ENCODE measurements at regions not wholly inside any gene's neighbourhood (a gene's known extent, or its start where the extent isn't known, plus 50 kb on each side); places are given as distances from the start of the nearest gene placed in this dataset.

GRCh38 chr7:116394106-116394505, 105.4 kb upstream of the CAV2 start:
- Histone ChIP-seq H3K4ac (ENCODE audit: low read depth, low read length) (no peak overlapping the region), H2BK15ac (ENCODE audit: low read depth, low read length) (no peak overlapping the region)
- no CpG with 5 or more reads among the region's 11 CpGs for WGBS (ENCODE audit: extremely low coverage, insufficient read length, low lambda C conversion rate)

More at GRCh38 chr7:116394106-116394505, 105.4 kb upstream of the CAV2 start:
- Histone ChIP-seq H3K9ac (ENCODE audit: extremely low read depth, insufficient read length, low read length) (no peak overlapping the region), H4K5ac (ENCODE audit: insufficient read length, low read depth, low read length) (no peak overlapping the region), H4K91ac (ENCODE audit: insufficient read length, low read depth, low read length) (no peak overlapping the region), H3K23ac (ENCODE audit: insufficient read length, low read depth, low read length) (no peak overlapping the region), H2BK120ac (ENCODE audit: low read depth, low read length, poor library complexity, severe bottlenecking) (no peak overlapping the region), H3K4me2 (ENCODE audit: insufficient read depth, insufficient read length, low read length) (no peak overlapping the region), H3T11ph (ENCODE audit: low read length) (no peak overlapping the region), H3K79me2 (ENCODE audit: insufficient read depth, low read length) (no peaks in the 10 kb centered on the region), H2BK5ac (ENCODE audit: insufficient read length, low read length) (no peak overlapping the region), H2AFZ (ENCODE audit: low read length) (no peak overlapping the region), H4K8ac (replicated peaks; ENCODE audit: insufficient read length, low read depth, low read length) (no peak overlapping the region), H3K27ac (ENCODE audit: insufficient read length, low read depth, low read length) (no peak overlapping the region), H3K9me3 (ENCODE audit: control insufficient read depth, low read depth, low read length) (no peaks in the 10 kb centered on the region), H3K18ac (ENCODE audit: insufficient read length, low read depth, low read length) (no peak overlapping the region), H3K27me3 (ENCODE audit: insufficient read depth, low read length) (no peaks in the 10 kb centered on the region), H3K23me2 (ENCODE audit: insufficient read length, low read depth, low read length, poor library complexity, severe bottlenecking) (no peaks in the 10 kb centered on the region), H2BK20ac (ENCODE audit: low read depth, low read length, poor library complexity, severe bottlenecking) (no peak overlapping the region), H2AK5ac (ENCODE audit: insufficient read length, low read length) (no peak overlapping the region), H4K20me1 (ENCODE audit: control insufficient read depth, insufficient read depth, insufficient read length) (no peaks in the 10 kb centered on the region), H2BK12ac (ENCODE audit: insufficient read length, low read depth, low read length) (no peak overlapping the region), H3K56ac (ENCODE audit: insufficient read length, low read depth, low read length) (no peak overlapping the region), H3K4me1 (ENCODE audit: insufficient read depth, low read length) (no peaks in the 10 kb centered on the region), H3K79me1 (ENCODE audit: insufficient read depth, low read depth, low read length, poor library complexity, severe bottlenecking) (no peaks in the 10 kb centered on the region), H3K14ac (ENCODE audit: insufficient read depth, low read length) (no peak overlapping the region)
- Mint-ChIP-seq H3K9me3 (peaks cover 4 to 12% of the 10 kb centered on the region in 2 experiments; a peak in 3 of 5 replicates), H3K4me1 (peaks cover 4% of the 10 kb centered on the region in 2 experiments; a peak in 1 of 4 replicates), H3K27me3 (ENCODE audit: low read depth) (no peaks in the 10 kb centered on the region), H3K36me3 (ENCODE audit: insufficient read depth in 1 of 3, low read depth in 3 of 3) (peaks cover 0 to 9% (median 0%) of the 10 kb centered on the region in 3 experiments; a peak in 2 of 7 replicates), H3K27ac (no peak overlapping the region; a peak in 1 of 7 replicates), H3K4me3 (no peak overlapping the region)
- no peak for TF ChIP-seq CTCF (conservative IDR thresholded peaks at IDR 0.05)
- DNase-seq = no peak

Data from H9 (cell line).